B cell (primary cell): ENCODE measurements at regions not wholly inside any gene's neighbourhood (a gene's known extent, or its start where the extent isn't known, plus 50 kb on each side); places are given as distances from the start of the nearest gene placed in this dataset.

ENCODE experiments used
- CTCF ChIP-seq: fragments of 200-600 bp; IDR thresholded peaks from one replicate; pipeline ENCODE4 v1.8.0; 2022; ENCODE audit warnings: antibody characterized with exemption, mild to moderate bottlenecking
- EZH2 ChIP-seq: IDR thresholded peaks from 2 replicates; pipeline ENCODE4 v1.6.1; 2012; ENCODE audit warnings: borderline replicate concordance, low read depth, mild to moderate bottlenecking, moderate library complexity, low read length; ENCODE audit not compliant: insufficient read depth, poor library complexity, severe bottlenecking

DNA sequence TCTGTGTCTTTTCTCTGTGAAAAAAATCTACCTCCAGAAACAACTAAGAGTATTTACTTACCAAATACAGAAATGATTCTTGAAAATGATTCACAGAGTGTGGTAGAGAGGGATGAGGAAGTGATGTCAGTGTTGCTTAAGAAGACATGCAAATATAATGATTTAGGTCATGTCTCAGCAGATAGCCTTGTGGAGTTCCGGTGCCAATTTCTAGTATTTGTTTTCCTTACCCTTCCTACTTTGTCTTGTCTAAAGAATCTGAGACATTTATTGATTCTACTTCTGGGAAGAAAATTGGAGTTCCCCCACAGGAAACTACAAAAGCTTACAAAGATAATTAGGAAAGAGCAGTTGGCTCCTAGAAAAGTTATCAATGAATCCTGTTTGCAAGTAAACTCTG, 68.8 kb downstream of the GJA1 start:
- TF ChIP-seq CTCF (no peak), EZH2 (no peak)
